ENCODE measurements at regions not wholly inside any gene's neighbourhood (a gene's known extent, or its start where the extent isn't known, plus 50 kb on each side); places are given as distances from the start of the nearest gene placed in this dataset.
"Not testable (repeated sequence)": the region's sequence is repeated elsewhere in the genome, so short reads cannot be mapped to it uniquely, and the experiment has no call there.

DNA sequence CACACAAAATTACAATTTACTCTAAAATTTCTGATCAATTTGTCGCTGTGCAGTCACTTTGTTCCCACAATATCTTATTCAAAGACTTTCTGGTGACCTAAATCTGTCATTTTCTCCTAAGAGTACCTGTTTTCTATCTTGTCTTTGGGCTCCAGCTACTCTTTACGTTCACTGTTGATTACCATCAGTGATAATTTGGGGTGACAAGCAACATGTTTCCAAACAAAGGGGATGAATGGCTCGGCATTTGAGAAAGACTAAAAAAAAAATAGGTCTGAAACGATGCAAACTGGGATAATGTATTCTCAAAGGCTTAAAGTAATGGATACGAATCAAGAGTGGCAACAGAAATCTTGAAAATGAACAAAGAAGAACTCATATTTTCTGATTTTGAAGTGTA is 205.2 kb upstream of the DAB2 start:
- no peak for DNase-seq

DNA sequence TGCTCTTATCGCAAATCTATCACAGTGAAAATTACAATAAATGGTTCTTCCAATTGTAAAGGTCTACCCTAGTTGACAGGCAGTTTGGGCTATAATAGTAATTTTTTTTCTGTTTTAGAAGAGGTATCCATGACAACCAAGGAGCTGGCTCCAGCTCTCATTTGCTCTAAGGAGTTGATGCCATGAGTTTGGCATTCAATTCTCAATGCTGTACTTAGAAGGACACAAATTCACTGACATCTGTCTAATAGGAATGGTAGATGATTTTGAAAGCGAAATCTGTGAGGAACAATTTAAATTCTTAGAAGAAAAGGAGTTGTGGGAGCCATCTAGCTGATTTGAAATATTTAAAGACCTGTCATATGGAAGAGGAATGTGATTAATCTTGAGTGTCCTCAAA is 203.6 kb upstream of the DAB2 start:
- no peak for DNase-seq

DNA sequence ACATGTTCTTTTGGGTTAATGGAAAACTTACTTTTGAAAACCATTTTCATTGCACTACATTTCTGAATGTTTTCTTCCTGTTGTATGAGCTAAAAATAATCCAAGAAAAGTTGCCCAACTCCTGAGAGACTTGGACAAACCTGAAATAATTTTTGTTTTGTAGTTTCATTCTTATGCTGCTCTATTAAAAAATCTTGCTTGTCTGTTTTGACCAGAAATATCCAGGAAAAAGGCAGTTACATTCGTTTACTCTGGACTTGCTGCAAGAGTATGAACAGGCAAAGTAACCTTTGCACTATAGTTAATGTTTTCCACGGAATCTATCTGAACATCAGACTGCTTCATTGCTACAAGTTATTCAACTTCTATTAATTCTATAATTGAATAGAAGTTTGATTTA is 200.1 kb upstream of the DAB2 start:
- no peak for DNase-seq

DNA sequence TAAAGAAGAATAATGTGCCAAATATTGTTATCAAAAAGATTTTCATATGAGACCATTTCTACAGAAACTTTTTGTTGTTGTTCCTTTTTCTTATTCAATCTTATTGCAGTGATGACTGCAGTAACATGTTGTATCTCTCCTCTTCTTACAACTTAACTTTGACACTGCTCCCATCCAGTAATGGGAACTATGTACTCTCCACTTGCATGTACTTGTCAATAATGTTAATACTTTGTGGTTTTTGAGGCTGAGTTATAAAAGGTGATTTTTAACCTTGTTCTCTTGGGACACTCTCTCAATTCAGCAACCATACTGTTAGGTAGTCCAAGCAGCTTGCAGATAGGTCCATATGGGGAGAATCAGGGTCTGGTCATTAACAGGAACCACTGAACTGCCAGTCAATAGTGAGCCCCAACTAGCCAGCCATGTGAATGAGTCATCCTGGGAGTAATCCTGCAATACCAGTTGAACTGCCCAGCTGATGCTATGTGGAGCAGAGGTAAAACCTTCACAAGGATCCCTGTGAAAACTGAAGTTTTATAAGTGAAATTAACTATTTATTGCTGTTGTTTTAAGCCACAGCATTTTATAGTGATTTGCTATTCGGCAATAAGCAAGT is 199.6 kb upstream of the DAB2 start:
- DNase-seq: no peak

DNA sequence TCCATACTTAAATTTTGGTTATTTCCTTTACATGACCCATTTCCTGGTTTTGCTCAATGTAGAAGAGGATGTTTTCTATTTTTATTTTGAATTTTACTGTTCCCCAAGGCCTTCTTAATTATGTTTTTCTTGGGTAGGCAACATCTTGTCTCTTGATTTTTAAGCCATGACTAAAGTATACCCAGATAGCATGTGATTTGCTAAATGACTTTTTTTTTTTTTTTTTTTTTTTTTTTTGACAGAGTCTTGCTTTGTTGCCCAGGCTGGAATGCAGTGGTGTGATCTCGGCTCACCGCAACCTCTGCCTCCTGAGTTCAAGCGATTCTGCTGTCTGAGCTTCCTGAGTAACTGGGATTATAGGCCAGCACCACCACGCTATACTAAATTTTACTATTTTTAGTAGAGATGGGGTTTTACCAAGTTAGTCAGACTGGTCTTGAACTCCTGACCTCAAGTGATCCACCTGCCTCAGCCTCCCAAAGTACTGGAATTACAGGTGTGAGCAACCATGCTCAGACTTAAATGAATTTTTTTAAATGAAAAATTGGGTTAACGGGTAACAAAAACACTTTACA is 198.6 kb upstream of the DAB2 start:
- no peak for DNase-seq

DNA sequence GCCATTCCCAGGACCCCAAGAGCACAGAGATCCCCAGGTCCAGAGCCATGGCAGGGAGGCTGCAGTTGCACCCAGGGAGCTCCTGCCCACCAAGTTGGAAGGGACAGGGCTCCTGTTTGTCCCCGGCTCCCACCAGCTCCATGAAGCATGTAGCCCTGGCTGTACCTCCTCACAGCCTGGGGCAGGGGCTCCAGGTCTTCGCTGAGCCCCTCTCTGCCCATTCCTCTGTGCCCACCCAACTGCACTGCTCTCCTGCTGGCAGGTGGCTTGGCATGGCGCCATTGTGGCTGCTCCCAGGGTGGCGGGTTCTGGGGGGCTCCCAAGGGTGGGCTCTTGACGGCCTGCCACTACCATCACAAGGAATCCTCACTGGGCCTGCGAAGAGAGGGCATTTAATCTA is 197.5 kb upstream of the DAB2 start:
- no peak for DNase-seq

DNA sequence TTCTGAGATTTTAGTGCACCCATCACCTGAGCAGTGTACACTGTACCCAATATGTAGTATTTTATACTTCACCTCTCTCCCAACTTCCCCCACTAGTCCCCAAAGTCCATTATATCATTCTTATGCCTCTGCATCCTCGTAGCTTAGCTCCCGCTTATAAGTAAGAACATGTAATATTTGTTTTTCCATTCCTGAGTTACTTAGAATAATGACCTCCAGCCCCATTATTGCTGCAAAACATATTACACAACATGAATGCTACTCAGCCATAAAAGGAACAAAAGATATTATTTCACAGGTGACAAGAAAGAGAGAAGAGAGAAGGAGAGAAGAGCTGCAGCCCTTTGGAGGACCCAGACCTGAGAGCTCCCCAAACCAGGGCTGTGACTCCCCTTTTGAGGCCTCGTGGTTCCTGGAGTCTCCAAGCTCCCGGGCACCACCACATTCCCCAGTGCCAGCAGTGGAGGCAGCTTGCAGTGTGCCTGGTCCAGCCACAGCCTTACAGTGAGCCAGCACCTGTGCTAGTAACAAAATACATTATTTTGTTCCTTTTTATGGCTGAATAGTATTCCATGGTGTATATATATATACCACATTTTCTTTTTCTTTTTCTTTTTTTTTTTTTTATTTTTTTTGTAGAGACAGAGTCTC is 194.5 kb upstream of the DAB2 start:
- DNase-seq: no peak

DNA sequence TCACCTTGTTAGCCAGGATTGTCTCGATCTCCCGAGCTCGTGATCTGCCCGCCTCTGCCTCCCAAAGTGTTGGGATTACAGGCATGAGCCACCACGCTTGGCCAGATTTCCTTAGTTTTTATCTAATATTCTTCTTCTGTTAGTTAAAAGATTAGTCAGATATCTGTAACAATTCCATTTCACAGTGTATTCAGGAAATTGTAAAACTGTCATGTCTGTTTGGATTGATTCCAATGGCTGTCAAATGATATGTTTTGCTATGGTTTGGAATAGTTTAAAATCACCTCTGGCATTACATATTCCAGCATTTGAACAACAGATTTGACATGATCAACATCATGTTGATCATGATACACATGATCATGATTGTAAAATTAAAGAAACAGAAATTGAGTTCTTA is 193.6 kb upstream of the DAB2 start:
- DNase-seq: no peak

DNA sequence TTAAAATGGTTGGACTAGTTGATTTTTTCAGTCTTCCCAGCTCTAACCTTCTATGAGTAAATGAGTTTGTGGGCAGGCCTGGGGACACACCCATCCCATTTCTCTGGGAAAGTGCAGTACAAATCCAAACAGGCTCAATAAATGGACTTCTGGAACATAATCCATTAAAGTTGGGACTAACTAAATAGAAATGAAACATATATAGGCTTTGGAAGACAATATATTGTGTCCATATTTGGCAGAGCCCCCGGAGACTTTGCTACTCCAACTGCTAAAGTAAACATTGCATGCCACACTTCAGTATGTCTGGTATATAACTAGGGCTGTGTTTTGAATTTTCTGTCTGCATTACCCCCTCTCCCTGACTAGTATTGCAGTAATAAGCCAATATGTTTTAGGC is 191.4 kb upstream of the DAB2 start:
- DNase-seq: no peak

DNA sequence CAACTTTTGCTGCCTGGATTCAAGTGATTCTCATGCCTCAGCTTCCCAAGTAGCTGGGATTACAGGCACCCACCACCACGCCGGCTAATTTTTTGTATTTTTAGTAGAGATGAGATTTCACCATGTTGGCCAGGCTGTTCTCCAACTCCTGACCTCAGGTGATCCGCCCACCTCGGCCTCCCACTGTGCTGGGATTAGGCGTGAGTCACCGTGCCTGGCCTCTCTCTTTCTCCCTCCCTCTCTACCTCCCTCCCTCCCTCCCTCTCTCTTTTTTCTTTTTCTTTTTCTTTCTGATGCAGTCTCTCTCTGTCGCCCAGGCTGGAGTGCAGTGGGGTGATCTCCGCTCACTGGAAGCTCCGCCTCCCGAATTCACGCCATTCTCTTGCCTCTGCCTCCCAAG is 186.3 kb upstream of the DAB2 start:
- DNase-seq: not testable (repeated sequence)

DNA sequence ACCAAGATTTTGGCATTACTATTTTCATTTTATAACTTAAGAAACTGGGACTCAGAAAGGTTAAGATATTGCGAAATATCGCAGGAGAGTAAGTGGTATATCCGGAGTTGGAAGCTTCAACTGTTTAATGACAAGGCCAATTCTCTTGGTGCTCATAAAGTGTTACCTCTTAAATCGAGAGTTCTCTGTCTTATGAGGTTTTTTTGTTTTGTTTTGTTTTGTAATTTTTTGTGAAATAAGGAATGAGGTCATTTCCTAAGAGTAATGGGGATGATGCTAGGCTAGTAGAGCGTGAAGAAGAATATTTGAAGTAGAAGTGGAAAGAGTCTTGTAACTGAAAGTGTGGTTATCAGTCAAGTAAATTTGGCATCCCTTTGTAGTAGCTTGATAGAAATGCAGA is 183.2 kb upstream of the DAB2 start:
- DNase-seq: no peak

DNA sequence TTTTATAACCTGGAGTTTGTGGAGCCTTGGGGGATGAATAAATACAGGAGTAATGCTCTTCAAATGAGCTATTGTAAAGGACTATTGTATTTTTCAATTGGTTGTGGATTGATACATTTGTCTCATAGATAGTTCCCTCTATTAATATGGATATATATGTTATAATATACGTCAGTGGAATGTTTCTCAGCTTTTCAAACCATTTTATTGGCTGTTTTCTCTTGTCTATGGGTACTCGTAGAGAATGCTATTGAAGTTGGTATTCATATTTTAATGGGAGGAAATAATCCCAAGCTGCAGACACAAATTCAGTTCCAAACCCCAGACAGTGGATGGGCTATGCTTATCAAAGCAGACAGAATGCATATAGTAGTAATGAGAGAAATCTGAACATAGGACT is 181.8 kb upstream of the DAB2 start:
- DNase-seq: no peak

DNA sequence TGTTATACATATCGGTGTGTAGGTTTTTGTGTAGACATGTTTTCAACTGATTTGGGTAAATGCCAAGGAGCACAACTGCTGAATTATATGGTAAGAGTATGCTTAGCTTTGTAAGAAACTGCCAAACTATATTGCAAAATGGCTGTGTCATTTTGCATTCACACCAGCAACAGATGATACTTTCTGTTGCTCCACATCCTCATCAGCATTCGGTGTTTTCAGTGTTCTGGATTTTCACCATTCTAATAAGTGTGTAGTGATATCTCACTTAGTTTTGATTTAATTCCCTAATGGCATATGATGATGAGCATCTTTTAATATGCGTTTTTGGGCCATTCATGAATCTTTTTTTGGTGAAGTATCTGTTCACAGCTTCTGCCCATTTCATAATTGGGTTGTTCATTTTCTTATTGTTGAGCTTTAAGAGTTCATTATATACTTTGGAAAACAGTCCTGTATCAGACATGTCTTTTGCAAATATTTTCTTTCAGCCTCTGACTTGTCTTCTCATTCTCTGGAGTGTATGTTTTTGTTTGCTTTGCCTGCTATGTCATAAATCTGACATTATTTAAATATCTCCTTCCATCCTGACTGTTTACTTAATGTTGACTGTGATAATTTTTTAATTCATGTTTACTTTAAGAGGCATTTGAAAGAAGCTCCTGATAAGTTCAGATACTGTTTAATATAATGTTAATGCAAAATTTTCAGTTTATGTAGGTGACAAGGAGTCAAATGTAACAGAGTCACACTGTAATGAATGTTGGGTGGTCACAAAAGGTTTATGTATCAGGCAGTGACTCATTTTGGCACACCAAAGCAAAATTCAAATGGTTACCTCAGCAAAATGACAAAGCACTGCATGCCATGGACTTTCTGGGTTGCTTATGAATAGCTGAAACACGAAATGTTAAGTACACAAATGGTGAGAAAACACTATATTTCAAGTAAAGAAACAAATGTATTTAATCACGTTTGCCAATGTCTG is 181.1 kb upstream of the DAB2 start:
- no peak for DNase-seq

DNA sequence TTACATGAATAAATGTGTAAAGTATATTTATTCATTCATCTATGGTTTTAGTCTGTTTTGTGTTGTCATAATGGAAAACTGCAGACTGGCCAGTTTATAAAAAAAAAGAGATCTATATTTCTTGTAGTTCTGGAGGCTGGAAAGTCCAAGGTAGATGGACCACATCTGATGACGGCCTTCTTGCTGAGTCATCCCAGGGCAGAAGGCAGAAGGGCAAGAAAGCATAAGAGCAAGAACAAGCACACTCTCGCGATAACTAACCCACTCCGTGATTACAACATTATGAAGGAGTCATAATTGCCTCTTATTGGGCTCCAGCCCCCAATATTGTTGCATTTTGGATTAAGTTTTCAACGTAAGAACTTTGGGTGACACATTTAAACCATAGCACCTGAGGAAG is 180.4 kb upstream of the DAB2 start:
- no peak for DNase-seq

DNA sequence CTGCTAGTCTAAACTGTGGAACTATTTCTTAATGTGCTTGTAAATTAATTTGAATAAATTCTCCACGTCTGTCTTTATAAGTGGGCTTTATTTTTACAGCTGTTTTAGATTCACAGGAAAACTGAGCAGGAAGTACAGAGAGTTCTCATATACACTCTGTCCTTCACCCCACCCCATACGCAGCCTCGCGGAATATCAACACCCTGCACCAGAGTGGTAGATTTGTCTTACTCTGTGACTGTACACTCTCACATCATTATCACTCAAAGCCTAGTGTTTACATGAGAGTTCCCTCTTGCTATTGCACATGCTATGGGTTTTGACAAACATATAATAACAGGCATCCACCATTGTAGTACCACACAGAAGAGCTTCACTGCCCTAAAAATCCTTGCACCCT is 179.7 kb upstream of the DAB2 start:
- no peak for DNase-seq

DNA sequence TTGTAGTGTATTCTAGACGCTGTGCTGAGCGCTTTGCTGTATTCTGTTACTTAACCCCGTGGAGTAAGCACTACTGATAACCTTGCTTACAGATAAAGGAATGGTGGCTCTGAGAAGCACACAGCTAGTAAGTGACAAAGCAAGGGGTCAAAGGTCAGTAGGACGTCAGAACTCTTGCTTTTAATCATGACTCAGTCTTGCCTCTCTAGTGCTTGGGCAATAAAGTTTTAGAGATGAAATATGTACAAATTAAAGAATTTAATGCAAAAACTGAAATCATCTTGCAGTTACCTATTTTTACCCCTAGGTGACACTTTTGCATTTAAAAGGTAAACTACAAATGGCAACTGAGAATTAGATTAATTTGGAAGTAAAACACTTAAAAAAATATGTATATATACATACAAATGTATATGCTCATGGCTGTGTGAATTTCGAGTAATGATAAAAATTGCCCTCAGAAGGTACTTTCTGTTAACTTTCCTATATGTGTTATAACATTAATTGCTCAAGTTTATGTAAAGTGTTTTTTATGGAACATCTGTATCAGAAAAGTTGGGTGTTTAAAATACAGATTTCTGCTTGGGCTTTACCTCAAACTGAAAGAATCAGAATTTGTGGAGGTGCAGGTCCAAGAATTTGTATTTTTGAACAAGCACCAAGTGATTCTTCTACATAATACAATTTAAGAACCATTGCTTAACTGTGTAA is 175.1 kb upstream of the DAB2 start:
- DNase-seq: no peak

DNA sequence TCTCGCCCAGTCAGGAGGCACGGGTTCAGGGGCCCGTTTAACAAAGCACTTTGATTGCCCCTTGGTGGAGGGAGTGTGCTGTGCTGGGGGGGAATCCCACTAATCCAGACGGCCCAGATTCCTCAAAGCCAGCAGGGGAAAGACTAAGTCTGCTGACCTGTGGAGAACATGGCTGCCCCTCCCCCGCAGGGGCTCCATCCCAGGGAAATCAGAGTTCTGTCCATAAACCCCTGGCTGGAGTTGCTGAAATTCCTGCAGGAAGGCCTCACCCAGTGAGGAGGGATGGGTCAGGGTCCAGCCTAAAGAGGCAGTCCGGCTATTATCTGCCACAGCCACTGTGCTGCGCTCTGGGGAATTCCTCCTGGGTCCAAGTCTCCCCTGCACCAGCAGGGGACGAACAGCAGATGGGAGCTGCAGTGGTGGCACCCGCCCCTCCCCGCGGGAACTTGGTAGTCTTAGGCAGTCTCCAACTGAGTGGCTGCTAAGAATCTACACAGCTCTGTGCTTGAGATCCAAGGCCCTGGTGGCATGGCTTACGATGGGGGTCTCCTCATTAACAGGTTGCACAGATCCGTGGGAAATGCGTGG is 174.0 kb upstream of the DAB2 start:
- no peak for DNase-seq

DNA sequence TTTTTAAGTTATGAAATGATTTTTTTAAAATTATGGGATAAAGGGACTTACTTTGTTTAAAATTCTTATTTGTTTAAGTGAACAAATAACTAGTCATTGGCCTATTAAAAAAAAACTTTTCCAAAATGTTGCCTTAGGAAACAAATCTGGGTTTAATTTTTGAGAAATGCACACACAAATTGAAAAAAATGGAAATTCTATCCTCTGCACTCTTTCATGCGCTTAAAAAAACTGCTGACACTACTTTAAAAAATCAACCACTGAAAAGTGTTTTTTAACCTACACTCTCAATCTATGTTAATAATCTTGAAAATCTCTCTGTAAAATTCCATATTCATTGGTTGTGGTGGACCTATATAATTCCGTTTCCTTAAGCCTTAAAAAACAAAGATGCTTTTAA is 163.4 kb upstream of the DAB2 start:
- DNase-seq: no peak

DNA sequence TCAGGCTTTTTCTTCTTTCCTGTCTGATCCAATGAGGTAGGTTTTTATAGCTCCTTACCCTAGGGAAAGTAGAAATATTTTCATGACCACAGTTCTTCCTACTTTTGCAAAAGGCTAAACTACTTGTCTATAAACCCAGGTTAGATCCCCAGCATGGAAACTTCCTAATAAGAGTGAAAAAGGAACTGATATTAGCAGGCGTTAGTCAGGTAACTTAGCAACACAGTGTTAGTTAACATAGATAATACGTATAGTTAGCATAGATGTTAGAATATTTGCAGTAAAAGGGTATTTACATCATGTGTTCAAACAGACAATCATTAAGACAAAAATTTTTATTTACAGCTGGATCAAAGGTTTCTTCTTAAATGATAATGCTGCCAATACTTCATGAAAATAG is 162.9 kb upstream of the DAB2 start:
- no peak for DNase-seq

DNA sequence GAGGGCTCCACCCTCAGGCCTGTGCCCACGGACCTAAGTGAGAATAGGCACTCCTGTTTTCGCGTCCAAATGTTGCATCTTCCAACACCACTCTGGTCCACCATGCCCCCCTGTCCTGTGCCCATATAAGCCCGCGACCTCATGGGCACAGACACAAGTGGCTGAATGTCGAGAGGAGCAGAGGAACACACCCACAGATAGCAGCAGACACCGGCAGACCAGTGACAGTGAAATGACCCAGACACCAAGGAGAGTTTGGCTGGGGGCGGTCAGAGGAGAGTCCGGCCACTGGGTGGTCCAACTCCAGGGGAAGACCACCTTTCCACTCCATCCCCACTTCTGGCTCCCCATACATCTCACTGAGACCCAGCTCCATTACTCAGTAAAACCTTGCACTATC is 161.4 kb upstream of the DAB2 start:
- DNase-seq: no peak

DNA sequence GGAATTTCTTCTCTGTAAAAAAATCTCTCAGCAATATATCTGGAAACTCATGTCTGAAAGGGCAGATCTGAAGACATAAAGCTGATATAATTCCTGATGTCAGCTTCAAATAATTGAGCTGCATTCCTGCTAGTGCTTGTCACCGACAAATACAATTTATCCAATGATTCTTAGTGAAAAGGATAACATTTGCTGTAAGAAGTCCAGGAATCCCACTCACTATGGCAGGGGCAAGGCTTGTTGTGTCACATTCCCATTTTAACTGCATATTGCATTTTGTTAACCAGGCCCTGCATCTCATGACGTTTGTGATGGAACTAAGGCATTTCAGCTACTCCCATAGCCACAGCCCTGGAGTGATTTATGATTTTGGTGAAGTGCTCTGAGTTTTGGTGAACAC is 160.1 kb upstream of the DAB2 start:
- DNase-seq: no peak

DNA sequence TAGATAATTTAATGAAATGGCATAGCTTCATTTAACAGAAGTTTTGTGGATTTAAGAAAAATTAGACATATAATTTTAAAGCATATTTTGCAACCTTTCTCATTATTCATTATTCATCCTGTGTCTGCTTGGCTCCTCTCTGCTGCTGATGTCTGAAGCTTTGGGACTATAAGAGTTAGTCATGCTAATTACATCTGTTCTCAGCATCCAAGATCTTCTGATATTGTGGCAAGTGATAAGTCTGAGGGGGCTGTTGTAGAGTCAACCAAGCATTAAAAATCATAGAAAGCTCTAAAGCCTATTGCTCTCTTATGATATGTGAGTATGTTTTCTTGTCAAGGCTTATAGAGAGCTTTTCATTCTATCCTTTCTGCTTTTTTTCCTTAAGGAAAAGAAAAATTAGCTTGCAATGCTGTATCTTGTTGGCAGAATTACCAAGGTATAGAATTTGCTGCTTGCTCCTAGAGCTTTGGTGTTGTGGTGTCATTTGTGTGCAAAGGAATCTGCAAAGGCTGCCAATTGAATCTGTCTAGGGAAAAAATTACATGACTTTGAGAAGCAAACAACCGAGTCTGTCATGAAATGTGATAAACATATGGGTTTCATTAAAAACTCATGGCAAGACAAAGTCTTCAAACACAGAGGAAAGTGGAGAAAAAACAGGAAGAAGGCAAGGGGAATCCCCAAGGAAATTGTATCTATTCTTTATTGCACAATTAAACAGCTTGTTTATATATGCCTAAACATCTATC is 156.1 kb upstream of the DAB2 start:
- no peak for DNase-seq

Data from activated T-cell treated with anti-CD3 and anti-CD28 coated beads, Interleukin-2, amount 50 U/mL, for 48 hours (primary cell).